ENCODE measurements at regions not wholly inside any gene's neighbourhood (a gene's known extent, or its start where the extent isn't known, plus 50 kb on each side); places are given as distances from the start of the nearest gene placed in this dataset.

- TF ChIP-seq HCFC1 (IDR thresholded peaks at IDR 0.05; ENCODE audit: low read length) (no peak), GATAD2B (conservative IDR thresholded peaks at IDR 0.05; ENCODE audit: low read depth) (no peak), DPF2 (IDR thresholded peaks at IDR 0.05) (no peak), RBBP5 (conservative IDR thresholded peaks at IDR 0.05) (no peak), HDAC6 (IDR thresholded peaks at IDR 0.05; ENCODE audit: unreplicated experiment) (no peak), RB1 (IDR thresholded peaks at IDR 0.05; ENCODE audit: borderline replicate concordance) (no peak), IRF4 (IDR thresholded peaks at IDR 0.05; ENCODE audit: low read depth, low read length) (no peak)
- TF ChIP-seq, protein P1, sequence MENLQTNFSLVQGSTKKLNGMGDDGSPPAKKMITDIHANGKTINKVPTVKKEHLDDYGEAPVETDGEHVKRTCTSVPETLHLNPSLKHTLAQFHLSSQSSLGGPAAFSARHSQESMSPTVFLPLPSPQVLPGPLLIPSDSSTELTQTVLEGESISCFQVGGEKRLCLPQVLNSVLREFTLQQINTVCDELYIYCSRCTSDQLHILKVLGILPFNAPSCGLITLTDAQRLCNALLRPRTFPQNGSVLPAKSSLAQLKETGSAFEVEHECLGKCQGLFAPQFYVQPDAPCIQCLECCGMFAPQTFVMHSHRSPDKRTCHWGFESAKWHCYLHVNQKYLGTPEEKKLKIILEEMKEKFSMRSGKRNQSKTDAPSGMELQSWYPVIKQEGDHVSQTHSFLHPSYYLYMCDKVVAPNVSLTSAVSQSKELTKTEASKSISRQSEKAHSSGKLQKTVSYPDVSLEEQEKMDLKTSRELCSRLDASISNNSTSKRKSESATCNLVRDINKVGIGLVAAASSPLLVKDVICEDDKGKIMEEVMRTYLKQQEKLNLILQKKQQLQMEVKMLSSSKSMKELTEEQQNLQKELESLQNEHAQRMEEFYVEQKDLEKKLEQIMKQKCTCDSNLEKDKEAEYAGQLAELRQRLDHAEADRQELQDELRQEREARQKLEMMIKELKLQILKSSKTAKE (IDR thresholded peaks at IDR 0.05; ENCODE audit: low read depth, poor library complexity, severe bottlenecking): no peak
- TF ChIP-seq, protein P2, sequence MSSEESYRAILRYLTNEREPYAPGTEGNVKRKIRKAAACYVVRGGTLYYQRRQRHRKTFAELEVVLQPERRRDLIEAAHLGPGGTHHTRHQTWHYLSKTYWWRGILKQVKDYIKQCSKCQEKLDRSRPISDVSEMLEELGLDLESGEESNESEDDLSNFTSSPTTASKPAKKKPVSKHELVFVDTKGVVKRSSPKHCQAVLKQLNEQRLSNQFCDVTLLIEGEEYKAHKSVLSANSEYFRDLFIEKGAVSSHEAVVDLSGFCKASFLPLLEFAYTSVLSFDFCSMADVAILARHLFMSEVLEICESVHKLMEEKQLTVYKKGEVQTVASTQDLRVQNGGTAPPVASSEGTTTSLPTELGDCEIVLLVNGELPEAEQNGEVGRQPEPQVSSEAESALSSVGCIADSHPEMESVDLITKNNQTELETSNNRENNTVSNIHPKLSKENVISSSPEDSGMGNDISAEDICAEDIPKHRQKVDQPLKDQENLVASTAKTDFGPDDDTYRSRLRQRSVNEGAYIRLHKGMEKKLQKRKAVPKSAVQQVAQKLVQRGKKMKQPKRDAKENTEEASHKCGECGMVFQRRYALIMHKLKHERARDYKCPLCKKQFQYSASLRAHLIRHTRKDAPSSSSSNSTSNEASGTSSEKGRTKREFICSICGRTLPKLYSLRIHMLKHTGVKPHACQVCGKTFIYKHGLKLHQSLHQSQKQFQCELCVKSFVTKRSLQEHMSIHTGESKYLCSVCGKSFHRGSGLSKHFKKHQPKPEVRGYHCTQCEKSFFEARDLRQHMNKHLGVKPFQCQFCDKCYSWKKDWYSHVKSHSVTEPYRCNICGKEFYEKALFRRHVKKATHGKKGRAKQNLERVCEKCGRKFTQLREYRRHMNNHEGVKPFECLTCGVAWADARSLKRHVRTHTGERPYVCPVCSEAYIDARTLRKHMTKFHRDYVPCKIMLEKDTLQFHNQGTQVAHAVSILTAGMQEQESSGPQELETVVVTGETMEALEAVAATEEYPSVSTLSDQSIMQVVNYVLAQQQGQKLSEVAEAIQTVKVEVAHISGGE (CRISPR knock-in tag; IDR thresholded peaks at IDR 0.05): no peak
Observed at GRCh38 chrX:143940119-143940518, 56.2 kb downstream of the UBE2NL start (continued).

DNA sequence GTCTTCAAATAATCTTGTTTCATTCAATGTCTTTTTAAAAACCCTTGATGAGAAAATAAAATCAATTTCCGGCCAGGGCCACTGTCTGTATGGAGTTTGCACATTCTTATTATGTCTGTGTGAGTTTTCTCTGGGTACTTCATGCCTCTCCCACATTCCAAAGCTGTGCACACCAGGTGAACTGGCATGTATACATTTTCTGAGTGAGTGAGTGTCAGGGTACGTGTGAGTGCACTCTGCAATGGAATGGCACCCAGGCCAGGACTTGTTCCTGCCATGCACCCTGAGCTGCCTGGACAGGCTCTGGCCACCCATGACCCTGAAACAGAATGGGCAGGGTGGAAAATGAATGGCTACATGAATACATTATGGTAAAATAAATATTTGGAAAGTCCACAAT lies 61.3 kb downstream of the UBE2NL start:
- no peaks in the 10 kb centered on the region for H3K27me3 ChIP-seq (replicated peaks in 1 of 2; ENCODE audit: control insufficient read depth in 2 of 2, insufficient read depth in 2 of 2, low read length in 1 of 2)
- FAIRE-seq: no peak
- TF ChIP-seq ZZZ3 (IDR thresholded peaks at IDR 0.05; ENCODE audit: control insufficient read depth, insufficient read length, low read depth) (no peak), NKRF (conservative IDR thresholded peaks at IDR 0.05) (no peak), RBBP5 (conservative IDR thresholded peaks at IDR 0.05) (no peak)
- TF ChIP-seq, protein P3, sequence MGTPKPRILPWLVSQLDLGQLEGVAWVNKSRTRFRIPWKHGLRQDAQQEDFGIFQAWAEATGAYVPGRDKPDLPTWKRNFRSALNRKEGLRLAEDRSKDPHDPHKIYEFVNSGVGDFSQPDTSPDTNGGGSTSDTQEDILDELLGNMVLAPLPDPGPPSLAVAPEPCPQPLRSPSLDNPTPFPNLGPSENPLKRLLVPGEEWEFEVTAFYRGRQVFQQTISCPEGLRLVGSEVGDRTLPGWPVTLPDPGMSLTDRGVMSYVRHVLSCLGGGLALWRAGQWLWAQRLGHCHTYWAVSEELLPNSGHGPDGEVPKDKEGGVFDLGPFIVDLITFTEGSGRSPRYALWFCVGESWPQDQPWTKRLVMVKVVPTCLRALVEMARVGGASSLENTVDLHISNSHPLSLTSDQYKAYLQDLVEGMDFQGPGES (IDR thresholded peaks at IDR 0.05): no peak

More for the DNA sequence above, 61.3 kb downstream of the UBE2NL start:
- Histone ChIP-seq H3K27ac (ENCODE audit: control insufficient read depth, insufficient read depth) (no peak overlapping the region), H2AFZ (ENCODE audit: control insufficient read depth, low read depth, low read length) (no peak overlapping the region), H3K9ac (ENCODE audit: control insufficient read depth, insufficient read depth, low read length) (no peak overlapping the region), H3K4me2 (ENCODE audit: control insufficient read depth, insufficient read depth) (no peak overlapping the region), H3K4me1 (ENCODE audit: control insufficient read depth, insufficient read depth, low read length) (no peaks in the 10 kb centered on the region), H3K79me2 (ENCODE audit: control insufficient read depth, insufficient read depth, low read length) (no peaks in the 10 kb centered on the region), H3K9me3 (replicated peaks; ENCODE audit: control insufficient read depth, insufficient read depth, low read length) (no peaks in the 10 kb centered on the region; the same call in 2 of the 3 replicates), H3K36me3 (ENCODE audit: control insufficient read depth in 2 of 2, insufficient read depth in 2 of 2, low read length in 1 of 2) (no peaks in the 10 kb centered on the region), H4K20me1 (ENCODE audit: control insufficient read depth, insufficient read depth) (no peaks in the 10 kb centered on the region), H3K4me3 (no peak overlapping the region)
- ATAC-seq: no peak
- POLR2A ChIA-PET: no interaction called here
- CTCF ChIA-PET: no interaction called here
- intact Hi-C loops (cut with micrococcal nuclease; ENCODE audit: unreplicated experiment) (no loop called here), in situ Hi-C loops (cut with MboI) (no loop called here)
- BruUV-seq (replicated peaks): no TSS peak
- WGBS (ENCODE audit: insufficient coverage, insufficient replicate concordance, low lambda C conversion rate, missing lambda C conversion rate): 0% methylated on average over 2 of the region's 2 CpGs
- no peak for DNase-seq (ENCODE audit: low read depth, low spot score)
- SMC1A ChIA-PET (ENCODE audit: uncharacterized antibody, unreplicated experiment): no interaction called here
- RAD21 ChIA-PET (ENCODE audit: unreplicated experiment): no interaction called here
